ENCODE measurements at regions not wholly inside any gene's neighbourhood (a gene's known extent, or its start where the extent isn't known, plus 50 kb on each side); places are given as distances from the start of the nearest gene placed in this dataset.

DNA sequence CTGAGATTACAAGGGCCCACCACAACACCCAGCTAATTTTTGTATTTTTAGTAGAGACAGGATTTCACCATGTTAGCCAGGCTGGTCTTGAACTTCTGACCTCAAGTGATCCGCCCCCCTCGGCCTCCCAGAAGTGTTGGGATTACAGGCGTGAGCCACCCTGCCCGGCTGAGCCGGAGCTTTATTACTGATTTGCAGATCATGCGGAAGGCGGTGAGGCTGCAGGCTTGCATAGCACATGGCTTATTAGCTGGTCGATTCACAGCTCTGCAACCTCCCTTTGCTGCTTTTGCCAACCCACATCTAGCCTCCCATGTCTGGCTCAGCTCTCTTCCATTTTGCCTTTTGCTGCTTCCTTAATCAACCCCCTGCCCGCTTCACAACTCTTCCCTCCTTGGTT is 210.3 kb downstream of the VAPA start:
- TF ChIP-seq, protein P1, sequence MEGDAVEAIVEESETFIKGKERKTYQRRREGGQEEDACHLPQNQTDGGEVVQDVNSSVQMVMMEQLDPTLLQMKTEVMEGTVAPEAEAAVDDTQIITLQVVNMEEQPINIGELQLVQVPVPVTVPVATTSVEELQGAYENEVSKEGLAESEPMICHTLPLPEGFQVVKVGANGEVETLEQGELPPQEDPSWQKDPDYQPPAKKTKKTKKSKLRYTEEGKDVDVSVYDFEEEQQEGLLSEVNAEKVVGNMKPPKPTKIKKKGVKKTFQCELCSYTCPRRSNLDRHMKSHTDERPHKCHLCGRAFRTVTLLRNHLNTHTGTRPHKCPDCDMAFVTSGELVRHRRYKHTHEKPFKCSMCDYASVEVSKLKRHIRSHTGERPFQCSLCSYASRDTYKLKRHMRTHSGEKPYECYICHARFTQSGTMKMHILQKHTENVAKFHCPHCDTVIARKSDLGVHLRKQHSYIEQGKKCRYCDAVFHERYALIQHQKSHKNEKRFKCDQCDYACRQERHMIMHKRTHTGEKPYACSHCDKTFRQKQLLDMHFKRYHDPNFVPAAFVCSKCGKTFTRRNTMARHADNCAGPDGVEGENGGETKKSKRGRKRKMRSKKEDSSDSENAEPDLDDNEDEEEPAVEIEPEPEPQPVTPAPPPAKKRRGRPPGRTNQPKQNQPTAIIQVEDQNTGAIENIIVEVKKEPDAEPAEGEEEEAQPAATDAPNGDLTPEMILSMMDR (IDR thresholded peaks at IDR 0.05; ENCODE audit: insufficient read depth, low read depth, low read length): no peak
- no peak for TF ChIP-seq EZH2 (IDR thresholded peaks at IDR 0.05; ENCODE audit: insufficient read depth, low read length)

Data from astrocyte (in vitro differentiated cells and primary cell).